ENCODE measurements at regions not wholly inside any gene's neighbourhood (a gene's known extent, or its start where the extent isn't known, plus 50 kb on each side); places are given as distances from the start of the nearest gene placed in this dataset.

DNA sequence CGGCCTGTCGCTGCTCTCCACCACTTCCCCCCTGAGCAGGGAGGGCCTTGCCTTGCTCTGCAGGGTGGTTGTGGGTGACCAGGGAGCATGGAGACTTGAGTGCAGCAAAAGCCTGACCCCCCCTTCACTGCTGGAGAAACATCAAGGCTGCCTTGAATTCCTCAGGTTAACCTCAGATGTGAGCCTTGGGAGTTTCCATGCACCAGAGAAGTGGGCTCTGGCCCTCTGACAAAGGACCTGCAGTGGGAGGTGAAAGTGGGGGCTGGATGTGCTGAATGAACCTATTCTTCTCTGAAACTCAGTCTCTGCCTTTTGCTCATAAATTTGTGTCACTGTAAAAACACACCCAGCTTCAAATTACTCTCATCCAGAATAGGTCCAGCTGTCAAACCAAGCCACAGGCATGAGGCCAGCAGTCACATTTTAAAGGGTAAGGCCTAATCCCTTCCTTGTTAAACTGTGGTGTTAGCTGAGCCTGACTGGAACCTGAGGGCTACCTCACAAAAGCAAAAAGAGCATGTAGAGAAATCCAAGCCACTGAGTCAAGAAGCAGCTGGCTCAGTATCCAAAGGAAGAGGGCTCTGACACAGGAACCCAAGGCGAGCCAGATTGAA lies 356.8 kb downstream of the CCSER2 start:
- Histone ChIP-seq H4K20me1 (ENCODE audit: insufficient read depth, low read length) (no peaks in the 10 kb centered on the region), H3K36me3 (ENCODE audit: insufficient read depth, low read length) (no peaks in the 10 kb centered on the region), H3K79me2 (ENCODE audit: insufficient read depth, low read length) (no peaks in the 10 kb centered on the region), H3K4me2 (ENCODE audit: low read length) (no peak overlapping the region), H3K9ac (ENCODE audit: low read length) (no peak overlapping the region), H2AFZ (ENCODE audit: low read depth, low read length) (no peak overlapping the region), H3K27ac (ENCODE audit: low read depth, low read length) (no peak overlapping the region), H3K4me3 (ENCODE audit: insufficient read depth, low read depth, low read length) (no peak overlapping the region), H3K9me3 (ENCODE audit: insufficient read depth, low read depth, low read length) (peaks cover 4% of the 10 kb centered on the region), H3K27me3 (ENCODE audit: insufficient read depth, low read length) (no peaks in the 10 kb centered on the region), H3K4me1 (ENCODE audit: insufficient read depth, low read length) (no peaks in the 10 kb centered on the region)
- DNase-seq (ENCODE audit: low read depth): no peak
- Mint-ChIP-seq H3K4me3 (ENCODE audit: unreplicated experiment) (no peak overlapping the region), H3K27ac (ENCODE audit: unreplicated experiment) (no peak overlapping the region), H3K27me3 (ENCODE audit: low read depth, unreplicated experiment) (no peaks in the 10 kb centered on the region), H3K4me1 (ENCODE audit: low read depth, unreplicated experiment) (peaks cover 1% of the 10 kb centered on the region), H3K36me3 (ENCODE audit: low read depth, unreplicated experiment) (no peaks in the 10 kb centered on the region), H3K9me3 (ENCODE audit: unreplicated experiment) (peaks cover 14% of the 10 kb centered on the region)
- TF ChIP-seq EZH2 (IDR thresholded peaks at IDR 0.05; ENCODE audit: insufficient read depth, low read length): no peak
- TF ChIP-seq, protein P1, sequence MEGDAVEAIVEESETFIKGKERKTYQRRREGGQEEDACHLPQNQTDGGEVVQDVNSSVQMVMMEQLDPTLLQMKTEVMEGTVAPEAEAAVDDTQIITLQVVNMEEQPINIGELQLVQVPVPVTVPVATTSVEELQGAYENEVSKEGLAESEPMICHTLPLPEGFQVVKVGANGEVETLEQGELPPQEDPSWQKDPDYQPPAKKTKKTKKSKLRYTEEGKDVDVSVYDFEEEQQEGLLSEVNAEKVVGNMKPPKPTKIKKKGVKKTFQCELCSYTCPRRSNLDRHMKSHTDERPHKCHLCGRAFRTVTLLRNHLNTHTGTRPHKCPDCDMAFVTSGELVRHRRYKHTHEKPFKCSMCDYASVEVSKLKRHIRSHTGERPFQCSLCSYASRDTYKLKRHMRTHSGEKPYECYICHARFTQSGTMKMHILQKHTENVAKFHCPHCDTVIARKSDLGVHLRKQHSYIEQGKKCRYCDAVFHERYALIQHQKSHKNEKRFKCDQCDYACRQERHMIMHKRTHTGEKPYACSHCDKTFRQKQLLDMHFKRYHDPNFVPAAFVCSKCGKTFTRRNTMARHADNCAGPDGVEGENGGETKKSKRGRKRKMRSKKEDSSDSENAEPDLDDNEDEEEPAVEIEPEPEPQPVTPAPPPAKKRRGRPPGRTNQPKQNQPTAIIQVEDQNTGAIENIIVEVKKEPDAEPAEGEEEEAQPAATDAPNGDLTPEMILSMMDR (IDR thresholded peaks at IDR 0.05; ENCODE audit: insufficient read depth, low read depth, low read length): no peak
- FAIRE-seq: no peak

DNA sequence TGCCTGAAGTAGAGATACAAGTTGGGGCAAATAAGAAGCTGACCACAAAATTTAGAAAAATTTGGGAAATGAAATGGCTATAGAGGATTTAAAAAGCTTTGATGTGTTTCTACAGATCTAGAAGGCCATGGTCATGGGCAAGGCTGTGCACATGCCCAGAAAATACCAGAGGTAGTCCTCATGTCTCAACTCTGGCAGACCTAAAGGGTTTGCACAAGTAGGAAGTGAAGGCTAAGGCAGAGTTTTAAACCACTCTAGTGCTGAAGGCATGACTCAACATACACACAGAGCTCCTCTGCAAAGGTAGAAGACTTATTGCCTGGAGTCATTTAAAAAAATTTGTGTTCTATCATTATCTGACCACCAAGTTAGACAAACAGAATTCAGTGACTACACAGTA lies 364.6 kb downstream of the CCSER2 start:
- H3K4me1 ChIP-seq (ENCODE audit: insufficient read depth, low read length): no peaks in the 10 kb centered on the region
- Mint-ChIP-seq H3K4me3 (ENCODE audit: unreplicated experiment) (no peak overlapping the region), H3K27me3 (ENCODE audit: low read depth, unreplicated experiment) (peaks cover 3% of the 10 kb centered on the region), H3K36me3 (ENCODE audit: low read depth, unreplicated experiment) (no peaks in the 10 kb centered on the region), H3K27ac (ENCODE audit: unreplicated experiment) (no peak overlapping the region), H3K4me1 (ENCODE audit: low read depth, unreplicated experiment) (peaks cover 1% of the 10 kb centered on the region), H3K9me3 (ENCODE audit: unreplicated experiment) (peaks cover 2% of the 10 kb centered on the region)
- H3K4me2 ChIP-seq (ENCODE audit: low read length): no peak overlapping the region
- TF ChIP-seq EZH2 (IDR thresholded peaks at IDR 0.05; ENCODE audit: insufficient read depth, low read length): no peak
- TF ChIP-seq, protein P1 (IDR thresholded peaks at IDR 0.05; ENCODE audit: insufficient read depth, low read depth, low read length): no peak
- H3K27me3 ChIP-seq (ENCODE audit: insufficient read depth, low read length): no peaks in the 10 kb centered on the region
- no peak overlapping the region for H2AFZ ChIP-seq (ENCODE audit: low read depth, low read length)
- DNase-seq (ENCODE audit: low read depth) (no peak), FAIRE-seq (no peak)
- H3K9me3 ChIP-seq (ENCODE audit: insufficient read depth, low read depth, low read length): no peaks in the 10 kb centered on the region
- no peak overlapping the region for H3K9ac ChIP-seq (ENCODE audit: low read length)
- H3K36me3 ChIP-seq (ENCODE audit: insufficient read depth, low read length): no peaks in the 10 kb centered on the region
- no peak overlapping the region for H3K27ac ChIP-seq (ENCODE audit: low read depth, low read length)
- H3K4me3 ChIP-seq (ENCODE audit: insufficient read depth, low read depth, low read length): no peak overlapping the region
- H4K20me1 ChIP-seq (ENCODE audit: insufficient read depth, low read length): no peaks in the 10 kb centered on the region
- H3K79me2 ChIP-seq (ENCODE audit: insufficient read depth, low read length): no peaks in the 10 kb centered on the region

DNA sequence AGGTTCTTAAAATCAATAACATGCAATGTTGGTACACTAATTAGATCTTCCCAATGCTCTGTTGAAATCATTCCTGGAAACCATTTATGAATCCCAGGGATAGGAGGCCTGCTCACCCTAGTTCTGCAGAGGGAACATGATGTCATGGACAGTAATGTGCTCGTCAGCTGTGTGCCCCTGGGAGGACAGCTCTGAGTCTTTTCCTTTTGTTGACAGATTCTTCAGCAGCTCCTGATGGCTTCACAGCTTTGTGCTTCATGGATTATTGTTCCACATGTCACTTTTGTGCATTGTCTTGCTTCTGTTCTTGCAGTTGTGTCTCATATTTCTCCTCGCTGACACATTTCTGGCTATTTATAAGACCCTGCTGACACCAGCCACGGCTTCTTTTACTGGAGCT lies 367.5 kb downstream of the CCSER2 start:
- Histone ChIP-seq H3K79me2 (ENCODE audit: insufficient read depth, low read length) (no peaks in the 10 kb centered on the region), H3K4me3 (ENCODE audit: insufficient read depth, low read depth, low read length) (no peak overlapping the region), H3K9ac (ENCODE audit: low read length) (no peak overlapping the region), H3K4me2 (ENCODE audit: low read length) (no peak overlapping the region), H3K9me3 (ENCODE audit: insufficient read depth, low read depth, low read length) (no peaks in the 10 kb centered on the region), H3K36me3 (ENCODE audit: insufficient read depth, low read length) (no peaks in the 10 kb centered on the region), H3K4me1 (ENCODE audit: insufficient read depth, low read length) (no peaks in the 10 kb centered on the region), H3K27me3 (ENCODE audit: insufficient read depth, low read length) (no peaks in the 10 kb centered on the region), H4K20me1 (ENCODE audit: insufficient read depth, low read length) (no peaks in the 10 kb centered on the region), H2AFZ (ENCODE audit: low read depth, low read length) (no peak overlapping the region), H3K27ac (ENCODE audit: low read depth, low read length) (no peak overlapping the region)
- Mint-ChIP-seq H3K36me3 (ENCODE audit: low read depth, unreplicated experiment) (no peaks in the 10 kb centered on the region), H3K27ac (ENCODE audit: unreplicated experiment) (no peak overlapping the region), H3K4me3 (ENCODE audit: unreplicated experiment) (no peak overlapping the region), H3K9me3 (ENCODE audit: unreplicated experiment) (peaks cover 3% of the 10 kb centered on the region), H3K4me1 (ENCODE audit: low read depth, unreplicated experiment) (no peaks in the 10 kb centered on the region), H3K27me3 (ENCODE audit: low read depth, unreplicated experiment) (peaks cover 6% of the 10 kb centered on the region)
- FAIRE-seq: no peak
- DNase-seq (ENCODE audit: low read depth): no peak
- TF ChIP-seq, protein P1 (IDR thresholded peaks at IDR 0.05; ENCODE audit: insufficient read depth, low read depth, low read length): no peak
- no peak for TF ChIP-seq EZH2 (IDR thresholded peaks at IDR 0.05; ENCODE audit: insufficient read depth, low read length)
